Activated naive CD4-positive, alpha-beta T cell treated with Interleukin-2 at 50 U/mL for 16 hours (primary cell): ENCODE measurements at regions not wholly inside any gene's neighbourhood (a gene's known extent, or its start where the extent isn't known, plus 50 kb on each side); places are given as distances from the start of the nearest gene placed in this dataset.
"Not testable (repeated sequence)": the region's sequence is repeated elsewhere in the genome, so short reads cannot be mapped to it uniquely, and the experiment has no call there.

Experiments used
- DNase-seq: peaks from one replicate; pipeline ENCODE4 v3.0.0-alpha.2; 2020

- DNase-seq, result no peak
Observed at GRCh38 chrX:77167993-77168392, 279.2 kb upstream of the FGF16 start.

GRCh38 chrX:77174680-77175519 is 272.3 kb upstream of the FGF16 start:
- DNase-seq, result no peak

GRCh38 chrX:77200663-77201062 is 246.5 kb upstream of the FGF16 start:
- no peak for DNase-seq

DNA sequence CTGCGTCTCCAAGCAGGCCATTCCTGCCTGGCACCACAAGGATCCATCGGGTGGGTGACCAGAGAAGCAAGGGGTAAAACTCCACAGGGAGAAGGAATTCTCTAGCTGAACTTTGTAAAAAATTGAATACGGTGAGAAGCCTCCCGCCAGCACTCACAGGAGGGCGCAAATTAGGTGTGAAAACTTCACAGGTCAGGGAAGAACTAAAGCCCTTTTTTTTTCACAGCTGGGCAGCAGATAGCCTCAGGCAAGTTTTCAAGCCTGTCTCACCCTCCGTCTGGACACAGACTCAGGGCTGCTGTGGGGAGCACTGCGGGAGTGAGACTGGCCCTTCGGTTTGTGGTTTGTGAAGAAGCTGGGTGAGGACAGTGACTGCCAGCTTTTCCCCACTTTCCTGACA is 224.1 kb upstream of the FGF16 start:
- DNase-seq, result no peak

DNA sequence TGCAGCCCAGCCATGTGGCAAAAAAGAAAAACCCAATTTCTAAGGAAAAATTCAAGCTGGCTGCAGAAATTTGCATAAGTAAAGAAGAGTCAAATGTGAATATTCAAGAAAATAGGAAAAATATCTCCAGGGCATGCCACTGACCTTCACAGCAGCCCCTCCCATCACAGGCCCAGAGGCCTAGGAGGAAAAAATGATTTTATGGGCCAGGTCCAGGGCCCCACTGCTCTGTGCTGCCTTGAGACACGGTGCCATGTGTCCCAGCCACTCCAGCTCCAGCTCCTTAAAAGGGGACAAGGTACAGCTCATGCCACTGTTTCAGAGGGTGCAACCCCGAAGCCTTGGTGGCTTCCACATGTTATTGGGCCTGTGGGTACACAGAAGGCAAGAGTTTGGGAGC is 182.7 kb upstream of the FGF16 start:
- no peak for DNase-seq

GRCh38 chrX:77275392-77275791 is 171.8 kb upstream of the FGF16 start:
- no peak for DNase-seq

GRCh38 chrX:77276742-77277141 is 170.4 kb upstream of the FGF16 start:
- no peak for DNase-seq

GRCh38 chrX:77277911-77278310 is 169.3 kb upstream of the FGF16 start:
- DNase-seq, result no peak

DNA sequence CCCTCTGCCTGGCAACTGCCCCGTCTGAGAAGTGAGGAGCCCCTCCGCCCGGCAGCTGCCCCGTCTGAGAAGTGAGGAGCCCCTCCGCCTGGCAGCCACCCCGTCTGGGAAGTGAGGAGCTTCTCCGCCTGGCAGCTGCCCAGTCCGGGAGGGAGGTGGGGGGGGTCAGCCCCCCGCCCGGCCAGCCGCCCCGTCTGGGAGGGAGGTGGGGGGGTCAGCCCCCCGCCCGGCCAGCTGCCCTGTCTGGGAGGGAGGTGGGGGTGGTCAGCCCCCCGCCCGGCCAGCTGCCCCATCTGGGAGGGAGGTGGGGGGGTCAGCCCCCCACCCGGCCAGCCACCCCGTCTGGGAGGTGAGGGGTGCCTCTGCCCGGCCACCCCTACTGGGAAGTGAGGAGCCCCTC is 167.8 kb upstream of the FGF16 start:
- DNase-seq, result not testable (repeated sequence)

- no peak for DNase-seq
Observed at GRCh38 chrX:77293331-77293995, 153.7 kb upstream of the FGF16 start.

GRCh38 chrX:77298296-77298695 is 148.9 kb upstream of the FGF16 start:
- DNase-seq, result no peak

GRCh38 chrX:77298790-77299189 is 148.4 kb upstream of the FGF16 start:
- DNase-seq, result no peak

GRCh38 chrX:77299549-77299948 is 147.6 kb upstream of the FGF16 start:
- DNase-seq, result no peak

DNA sequence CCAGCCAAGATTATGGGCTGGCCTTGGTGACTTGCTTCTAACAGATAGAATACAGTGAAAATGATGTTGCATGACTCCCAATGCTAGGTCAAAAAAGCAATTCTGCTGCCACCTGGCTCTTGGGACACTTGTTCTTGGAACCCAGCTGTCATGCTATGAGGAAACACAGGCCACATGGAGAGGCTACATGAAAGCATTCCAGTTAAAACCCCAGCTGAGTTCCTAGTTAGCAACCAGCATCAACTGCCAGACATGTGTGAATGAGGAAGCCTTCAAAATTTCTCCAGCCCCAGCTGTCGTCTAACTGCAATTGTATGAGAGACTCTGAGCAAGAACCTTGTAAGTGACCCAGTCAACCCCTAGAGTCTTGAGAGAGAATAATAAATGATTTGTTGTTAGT is 105.2 kb upstream of the FGF16 start:
- no peak for DNase-seq

- DNase-seq, result no peak
Observed at GRCh38 chrX:77346859-77347258, 100.3 kb upstream of the FGF16 start.

- DNase-seq, result no peak
Observed at GRCh38 chrX:77347572-77347971, 99.6 kb upstream of the FGF16 start.

GRCh38 chrX:77389891-77390290 is 57.3 kb upstream of the FGF16 start:
- DNase-seq, result no peak

- DNase-seq, result not testable (repeated sequence)
Observed at GRCh38 chrX:77390365-77390764, 56.8 kb upstream of the FGF16 start.

DNA sequence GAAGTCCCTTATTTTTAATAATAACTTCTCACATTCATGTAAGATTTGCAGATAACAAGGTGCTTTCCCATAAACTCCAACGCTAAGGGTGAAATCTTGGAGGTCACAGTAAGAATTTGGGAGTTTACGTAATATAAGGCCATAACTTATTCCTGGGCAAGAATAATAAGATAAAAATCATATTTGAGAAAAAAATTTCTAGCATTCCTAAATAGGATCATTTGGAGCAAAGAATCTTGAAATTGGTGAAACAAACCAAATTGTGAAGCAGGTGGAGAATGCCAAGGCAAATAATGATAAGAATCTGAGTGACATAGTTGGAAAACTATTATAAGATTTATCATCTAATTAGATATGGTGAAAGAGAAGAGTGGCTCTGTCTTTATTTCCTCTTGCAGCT is 50.4 kb upstream of the FGF16 start:
- DNase-seq, result no peak
